Urinary bladder (tissue), 3 donors: ENCODE measurements at regions not wholly inside any gene's neighbourhood (a gene's known extent, or its start where the extent isn't known, plus 50 kb on each side); places are given as distances from the start of the nearest gene placed in this dataset.
"Not testable (repeated sequence)": the region's sequence is repeated elsewhere in the genome, so short reads cannot be mapped to it uniquely, and the experiment has no call there.

Experiments
- DNase-seq: peaks from one replicate; pipeline ENCODE4 v3.0.0-alpha.2; 2015; ENCODE audit errors: extremely low spot score
- H3K27ac ChIP-seq: one replicate; pipeline ENCODE4 v1.5.1; 2013; ENCODE audit warnings: low read depth, mild to moderate bottlenecking, moderate library complexity
- H3K36me3 ChIP-seq: one replicate; pipeline ENCODE4 v1.6.1; 2013; ENCODE audit warnings: mild to moderate bottlenecking, moderate library complexity; ENCODE audit not compliant: insufficient read depth
- H3K4me1 ChIP-seq: one replicate; pipeline ENCODE4 v1.6.1; 2013; ENCODE audit warnings: mild to moderate bottlenecking, moderate library complexity; ENCODE audit not compliant: insufficient read depth
- H3K4me3 ChIP-seq: one replicate; pipeline ENCODE4 v1.5.1; 2013; ENCODE audit warnings: low read depth, low read length
- WGBS: extraction: QIAGEN DNeasy Blood & Tissue Kit; methylation state at CpG from one replicate; pipeline ENCODE4 v1.1.7; 2013; 5-methylcytosine and 5-hydroxymethylcytosine counted together
- donor health status: healthy with polysubstance abuse.
- donor health status: healthy.

DNA sequence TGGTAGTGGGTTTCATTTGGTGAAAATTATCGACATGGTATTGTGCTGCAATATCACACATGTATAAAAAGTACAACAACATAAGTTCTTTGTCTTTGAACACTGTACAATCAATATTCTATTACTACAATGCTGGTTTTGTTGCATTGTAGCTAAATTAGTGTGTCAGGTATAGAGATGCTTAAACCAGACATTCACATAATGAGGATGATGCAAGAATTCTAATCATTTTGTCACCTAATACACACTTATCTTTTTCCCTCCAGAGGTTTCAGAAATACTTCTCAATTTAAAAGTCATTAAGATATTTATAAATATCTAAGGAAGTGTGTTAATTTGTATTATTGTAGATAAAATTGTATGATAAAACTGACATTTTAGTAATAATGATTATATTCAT is 174.8 kb upstream of the MAN1A1 start:
- no peak overlapping the region for H3K27ac ChIP-seq
- DNase-seq: no peak
- 97% methylated on average over 1 of the region's 1 CpG for WGBS
- H3K36me3 ChIP-seq: no peaks in the 10 kb centered on the region
- H3K4me1 ChIP-seq: no peaks in the 10 kb centered on the region
- H3K4me3 ChIP-seq: no peak overlapping the region

DNA sequence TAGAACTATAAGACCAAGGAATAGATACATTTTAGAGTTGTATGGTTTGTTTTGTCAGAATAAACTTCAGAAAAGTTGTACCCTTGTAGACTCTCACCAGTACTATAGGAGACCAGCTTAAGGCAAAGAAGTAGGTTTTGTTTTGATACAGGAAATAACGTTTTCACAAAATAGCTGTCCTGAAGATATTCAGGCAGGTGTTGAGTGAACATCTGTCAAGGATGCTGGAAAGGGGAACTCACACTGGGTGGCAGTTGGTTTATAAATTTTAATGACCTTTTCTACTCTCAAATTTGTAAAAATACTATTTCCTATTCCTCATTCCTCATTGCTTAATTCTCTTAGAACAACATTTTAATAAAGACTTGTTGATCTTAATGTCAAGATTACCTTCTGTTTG is 174.0 kb upstream of the MAN1A1 start:
- WGBS: 43% methylated on average over 1 of the region's 1 CpG
- H3K4me1 ChIP-seq: no peaks in the 10 kb centered on the region
- no peak overlapping the region for H3K4me3 ChIP-seq
- no peak overlapping the region for H3K27ac ChIP-seq
- DNase-seq: no peak
- no peaks in the 10 kb centered on the region for H3K36me3 ChIP-seq

DNA sequence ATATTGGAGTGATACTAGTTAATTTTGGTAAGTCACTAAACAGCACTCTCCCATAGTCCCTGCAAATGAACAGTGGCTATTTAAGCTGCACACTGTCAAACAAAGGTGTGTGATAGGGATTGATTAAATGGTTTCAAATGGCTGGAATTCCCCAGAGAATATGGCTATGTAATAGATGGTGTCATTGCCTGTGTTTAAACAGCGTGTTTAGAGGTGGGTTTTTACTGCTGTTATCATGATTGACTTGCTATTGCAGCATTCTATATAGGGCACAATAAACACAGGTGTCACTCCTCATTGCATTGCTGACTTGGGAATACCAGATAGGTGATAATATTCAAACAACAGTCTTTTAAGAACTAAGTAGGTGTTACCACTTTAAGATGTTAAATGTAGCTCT is 171.7 kb upstream of the MAN1A1 start:
- no peak for DNase-seq
- Histone ChIP-seq H3K4me3 (no peak overlapping the region), H3K27ac (no peak overlapping the region), H3K36me3 (no peaks in the 10 kb centered on the region), H3K4me1 (no peaks in the 10 kb centered on the region)
- 92% methylated on average over 1 of the region's 1 CpG for WGBS

DNA sequence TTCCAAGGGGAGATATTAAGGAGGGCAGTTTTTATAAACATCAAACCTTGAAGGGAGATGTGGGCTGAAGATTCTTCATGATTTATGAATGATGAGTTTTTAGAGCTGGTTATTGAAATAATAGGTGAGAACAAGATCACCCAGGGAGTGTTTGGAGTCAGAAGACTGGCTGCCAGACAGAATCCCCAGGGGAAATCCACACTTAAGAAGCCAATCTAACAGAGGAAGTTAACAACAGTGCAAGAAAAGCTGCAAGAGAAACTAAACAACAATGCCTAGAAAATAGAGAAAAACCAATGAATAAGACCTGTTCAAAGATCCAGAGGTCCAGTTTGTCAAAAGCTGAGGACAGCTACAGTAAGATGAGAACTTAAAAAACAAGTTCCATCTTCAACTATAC is 167.9 kb upstream of the MAN1A1 start:
- Histone ChIP-seq H3K36me3 (no peaks in the 10 kb centered on the region), H3K4me3 (no peak overlapping the region), H3K27ac (no peak overlapping the region), H3K4me1 (no peaks in the 10 kb centered on the region)
- no peak for DNase-seq

DNA sequence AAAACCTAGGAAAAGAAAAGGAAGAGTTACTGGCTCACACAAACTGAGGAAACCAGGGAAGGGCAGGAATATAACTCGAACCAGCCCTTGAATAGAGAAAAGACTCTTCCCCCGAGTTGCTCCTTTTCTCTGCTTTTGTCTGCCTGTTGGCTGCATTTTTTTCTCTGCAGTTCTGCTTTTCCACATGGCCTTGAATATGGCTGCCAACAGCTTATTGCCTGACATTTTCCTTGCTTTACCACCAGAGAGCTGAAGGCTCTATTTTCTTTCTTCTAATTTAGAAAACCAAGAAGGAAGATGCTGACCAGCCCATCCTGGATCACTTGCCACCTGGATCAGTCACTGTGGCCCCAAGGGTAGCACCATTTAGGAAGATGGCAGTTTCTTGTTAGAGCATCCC is 164.8 kb upstream of the MAN1A1 start:
- Histone ChIP-seq H3K27ac (no peak overlapping the region), H3K36me3 (no peaks in the 10 kb centered on the region), H3K4me3 (no peak overlapping the region), H3K4me1 (no peaks in the 10 kb centered on the region)
- DNase-seq: no peak
- 65% methylated on average over 2 of the region's 2 CpGs for WGBS

DNA sequence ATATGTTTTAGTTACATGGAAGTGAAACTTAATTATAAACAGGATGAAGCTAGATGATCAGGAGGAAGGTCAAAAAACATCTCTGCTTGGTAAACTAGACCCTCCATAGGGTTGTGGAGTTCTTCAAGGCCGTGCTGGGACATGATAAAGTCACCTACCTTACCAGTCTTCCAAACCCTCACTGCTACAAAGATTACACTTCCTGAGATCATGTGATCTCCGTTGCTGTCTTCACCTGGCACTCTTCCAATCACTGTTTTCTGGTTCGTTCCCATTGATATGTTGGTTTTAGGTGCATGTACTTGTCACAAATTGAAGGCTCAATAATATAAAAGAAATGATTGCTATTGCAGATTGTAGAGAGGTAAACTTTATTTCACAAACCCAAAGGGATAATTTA is 161.5 kb upstream of the MAN1A1 start:
- WGBS: 76% methylated on average over 3 of the region's 3 CpGs
- Histone ChIP-seq H3K4me3 (no peak overlapping the region), H3K27ac (no peak overlapping the region), H3K36me3 (no peaks in the 10 kb centered on the region), H3K4me1 (no peaks in the 10 kb centered on the region)
- DNase-seq: no peak

DNA sequence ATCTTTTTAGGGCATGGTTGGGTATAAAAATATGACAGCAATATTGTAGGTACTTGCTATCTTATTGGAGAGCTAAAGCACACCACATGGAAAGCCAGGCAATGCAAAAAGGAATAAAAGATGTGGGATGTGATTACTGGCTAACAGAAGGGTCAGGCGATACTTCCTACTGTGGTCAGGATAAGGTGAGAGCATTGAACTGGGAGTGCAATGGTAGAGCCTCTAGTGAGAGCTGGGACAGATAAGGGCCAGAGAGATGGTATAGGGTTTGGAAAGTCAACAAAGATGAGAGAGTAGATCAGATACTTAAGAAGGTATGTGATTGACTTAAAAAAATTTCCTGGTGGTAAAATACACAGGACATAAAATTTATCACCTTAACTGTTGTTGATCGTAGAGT is 160.7 kb upstream of the MAN1A1 start:
- no peak overlapping the region for H3K27ac ChIP-seq
- no peak overlapping the region for H3K4me3 ChIP-seq
- WGBS: 95% methylated on average over 2 of the region's 2 CpGs
- no peaks in the 10 kb centered on the region for H3K36me3 ChIP-seq
- H3K4me1 ChIP-seq: no peaks in the 10 kb centered on the region
- no peak for DNase-seq

DNA sequence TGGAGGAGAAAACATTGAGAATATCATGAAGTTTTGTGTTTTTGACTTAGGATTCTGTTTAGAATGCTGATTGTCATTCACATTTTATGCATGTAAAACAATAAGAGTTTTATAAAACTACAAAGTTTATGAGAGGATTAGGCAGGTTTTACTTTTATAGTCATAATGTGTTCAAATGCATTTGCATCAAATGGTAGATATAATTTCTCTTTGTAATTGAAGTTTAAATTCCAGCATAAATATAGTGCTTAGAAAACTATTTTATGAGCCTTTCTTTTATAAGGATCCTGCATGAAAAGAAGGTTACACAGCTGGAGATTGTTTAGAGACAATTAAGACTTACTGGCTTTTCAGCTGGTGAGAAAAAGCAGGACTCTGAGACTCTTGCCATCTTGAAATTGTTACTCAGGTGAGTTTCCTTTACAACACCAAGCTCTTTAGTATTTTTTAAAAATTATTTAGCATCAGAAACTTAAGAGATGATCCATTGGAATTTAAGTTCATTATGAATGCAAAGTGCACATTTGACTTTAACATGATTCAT is 157.1 kb upstream of the MAN1A1 start:
- H3K4me1 ChIP-seq: no peaks in the 10 kb centered on the region
- no peak overlapping the region for H3K27ac ChIP-seq
- no peak overlapping the region for H3K4me3 ChIP-seq
- no peaks in the 10 kb centered on the region for H3K36me3 ChIP-seq
- no peak for DNase-seq

DNA sequence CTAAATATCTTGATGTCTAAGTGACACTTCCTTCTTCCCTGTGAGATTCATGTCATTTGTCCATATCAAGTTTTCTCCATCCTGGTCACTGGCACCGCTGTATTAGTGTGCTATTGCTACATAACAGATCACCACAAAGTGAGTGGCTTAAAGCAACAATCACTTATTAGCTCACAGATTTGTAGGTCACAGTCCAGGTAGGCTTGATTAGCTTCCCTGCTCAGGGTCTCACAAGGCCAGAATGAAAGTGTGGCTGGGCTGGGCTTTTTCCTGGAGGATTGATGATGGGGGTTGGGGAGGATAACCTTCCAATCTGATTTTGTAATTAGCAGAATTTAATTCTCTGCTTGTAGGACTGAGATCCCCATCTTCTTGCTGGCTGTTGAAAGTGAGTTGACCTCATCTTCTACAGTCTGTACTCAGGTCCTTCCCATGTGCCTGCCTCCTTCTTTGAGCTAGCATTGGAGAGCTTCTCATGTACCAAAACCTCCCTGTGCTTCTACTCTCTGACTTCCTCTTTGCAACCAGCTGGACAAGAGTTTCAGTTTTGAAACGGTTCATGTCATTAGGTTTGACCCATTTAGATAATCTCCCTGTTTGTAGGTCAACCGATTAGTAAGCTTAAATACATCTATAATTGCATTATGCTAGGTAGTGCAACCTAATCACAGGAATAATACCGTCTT is 152.4 kb upstream of the MAN1A1 start:
- H3K36me3 ChIP-seq: no peaks in the 10 kb centered on the region
- no peak for DNase-seq
- no peaks in the 10 kb centered on the region for H3K4me1 ChIP-seq
- H3K4me3 ChIP-seq: no peak overlapping the region
- 73% methylated on average over 4 of the region's 4 CpGs for WGBS
- H3K27ac ChIP-seq: no peak overlapping the region

DNA sequence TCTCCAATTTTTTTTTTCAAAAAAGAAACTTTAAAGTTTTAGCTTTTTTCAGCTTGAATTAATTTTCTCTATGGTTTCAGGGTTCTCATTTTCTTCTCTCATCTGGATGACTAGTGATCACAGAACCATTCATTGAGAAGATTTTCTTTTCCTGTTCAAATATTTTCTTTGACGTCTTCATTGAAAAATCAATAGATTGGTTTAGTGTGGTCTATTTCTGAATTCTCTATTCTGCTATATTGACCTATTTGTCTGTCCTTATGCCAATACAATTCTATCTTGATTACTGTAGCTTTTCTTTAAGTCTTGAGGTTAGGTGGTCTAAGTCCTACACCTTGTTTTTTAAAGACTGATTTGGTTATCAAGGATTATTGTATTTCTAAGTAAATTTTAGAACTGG is 150.2 kb upstream of the MAN1A1 start:
- Histone ChIP-seq H3K27ac (no peak overlapping the region), H3K4me3 (no peak overlapping the region), H3K4me1 (no peaks in the 10 kb centered on the region), H3K36me3 (no peaks in the 10 kb centered on the region)
- WGBS: 99% methylated on average over 1 of the region's 1 CpG
- DNase-seq: no peak

DNA sequence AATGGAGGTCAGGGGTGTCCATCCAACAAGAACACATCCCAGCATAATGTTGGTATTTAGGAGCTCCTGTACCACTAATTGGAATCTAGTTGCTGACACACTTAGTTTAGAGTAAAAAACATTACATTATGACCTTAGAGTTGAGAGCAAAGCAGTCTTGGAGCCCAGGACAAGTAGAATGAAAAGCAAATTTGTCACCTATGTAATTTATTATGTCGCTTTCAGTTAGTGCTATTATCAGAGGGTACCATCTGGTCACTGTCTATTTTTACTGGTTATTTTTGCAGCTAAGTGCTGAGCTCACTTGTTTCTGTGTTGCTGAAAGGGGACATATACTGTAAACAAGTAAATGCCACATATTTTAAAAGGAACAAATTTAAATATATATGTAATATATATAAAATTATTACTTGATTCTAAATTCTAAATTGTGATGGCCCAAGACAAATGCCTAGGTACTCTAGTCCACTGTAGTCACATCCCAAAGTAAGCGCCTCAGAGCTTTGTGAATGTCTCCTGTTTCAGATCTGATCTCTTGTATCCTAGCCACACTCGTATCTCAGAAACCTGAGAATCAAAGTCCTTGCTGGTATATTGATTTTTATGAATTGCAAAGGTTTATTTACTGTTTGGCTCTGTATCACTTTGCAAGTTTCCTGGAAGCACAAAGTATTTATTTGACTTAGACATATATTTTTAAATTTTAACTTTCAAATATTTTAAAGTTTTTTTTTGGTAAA is 148.6 kb upstream of the MAN1A1 start:
- no peaks in the 10 kb centered on the region for H3K36me3 ChIP-seq
- H3K4me1 ChIP-seq: no peaks in the 10 kb centered on the region
- WGBS: 84% methylated on average over 3 of the region's 3 CpGs
- no peak for DNase-seq
- H3K4me3 ChIP-seq: no peak overlapping the region
- H3K27ac ChIP-seq: no peak overlapping the region

DNA sequence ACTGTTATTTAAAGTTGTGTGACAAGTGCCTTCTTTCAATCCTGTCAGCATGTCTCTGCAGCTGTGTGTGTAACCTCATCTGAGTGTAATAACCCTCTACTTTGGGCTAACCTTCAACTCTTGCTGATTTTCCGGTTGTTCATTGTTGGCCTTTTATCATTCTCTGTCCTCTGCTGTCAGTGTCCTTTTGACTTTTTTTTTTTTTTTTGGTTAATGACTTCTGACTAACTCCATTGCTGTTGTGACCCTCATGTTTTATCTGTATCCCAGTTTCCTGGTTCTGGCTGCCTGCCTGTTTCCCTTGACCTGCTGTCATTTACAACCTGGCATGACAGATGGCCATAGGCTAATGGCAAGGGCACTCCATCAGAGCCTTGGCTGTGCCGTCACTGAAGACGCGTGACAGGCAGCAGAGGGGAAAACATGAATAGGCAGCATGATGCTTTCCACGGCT is 145.7 kb upstream of the MAN1A1 start:
- WGBS: 77% methylated on average over 5 of the region's 5 CpGs
- Histone ChIP-seq H3K4me1 (no peaks in the 10 kb centered on the region), H3K36me3 (no peaks in the 10 kb centered on the region), H3K27ac (no peak overlapping the region), H3K4me3 (no peak overlapping the region)
- DNase-seq: no peak

DNA sequence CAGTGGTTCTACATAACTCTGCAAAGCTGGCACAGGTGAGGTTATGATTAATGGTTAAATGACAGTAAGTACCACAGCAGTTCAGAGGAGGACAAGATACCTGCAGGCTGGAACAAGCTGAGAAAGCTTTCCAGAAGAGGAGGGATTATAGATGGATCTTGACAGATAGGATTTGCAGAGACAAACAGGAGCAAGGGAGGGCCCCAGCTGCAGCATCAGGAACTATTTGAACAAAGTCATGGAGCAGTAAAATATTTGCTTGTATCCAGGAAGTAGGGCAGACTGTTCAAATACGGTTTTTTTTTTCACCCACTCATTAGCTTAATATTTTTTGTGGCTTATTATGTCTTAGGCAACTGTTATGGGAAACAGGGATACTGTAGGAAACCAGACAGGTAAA is 144.4 kb upstream of the MAN1A1 start:
- H3K4me1 ChIP-seq: no peaks in the 10 kb centered on the region
- no peak overlapping the region for H3K27ac ChIP-seq
- DNase-seq: no peak
- 5% methylated on average over 1 of the region's 1 CpG for WGBS
- H3K36me3 ChIP-seq: no peaks in the 10 kb centered on the region
- no peak overlapping the region for H3K4me3 ChIP-seq

DNA sequence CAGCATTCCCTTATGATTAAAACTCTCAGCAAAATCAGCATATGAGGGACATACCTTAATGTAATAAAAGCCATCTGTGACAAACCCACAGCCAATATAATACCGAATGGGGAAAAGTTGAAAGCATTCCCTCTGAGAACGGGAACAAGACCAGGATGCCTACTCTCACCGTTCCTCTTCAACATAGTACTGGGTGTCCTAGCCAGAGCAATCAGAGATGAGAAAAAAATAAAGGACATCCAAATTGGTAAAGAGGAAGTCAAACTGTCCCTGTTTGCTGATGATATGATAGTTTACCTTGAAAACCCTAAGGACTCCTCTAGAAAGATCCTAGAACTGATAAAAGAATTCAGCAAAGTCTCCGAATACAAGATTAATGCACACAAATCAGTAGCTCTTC is 141.6 kb upstream of the MAN1A1 start:
- not testable (repeated sequence) for DNase-seq, H3K36me3 ChIP-seq, H3K27ac ChIP-seq, H3K4me3 ChIP-seq, H3K4me1 ChIP-seq
- 93% methylated on average over 4 of the region's 4 CpGs for WGBS
